SK-N-SH treated with all-trans-retinoic acid at 6 μM for 48 hours (cell line): ENCODE measurements at regions not wholly inside any gene's neighbourhood (a gene's known extent, or its start where the extent isn't known, plus 50 kb on each side); places are given as distances from the start of the nearest gene placed in this dataset.

Experiments
- ATAC-seq: fragments of 200-7000 bp; cut with Tn5 transposase; 3 replicates; pipeline ENCODE4 v1.9.1; 2020; ENCODE audit warnings: mild to moderate bottlenecking, moderate library complexity
- ARNTL ChIP-seq: fragments of 450-650 bp; formaldehyde crosslinking; IDR thresholded peaks from 2 replicates; pipeline ENCODE4 v1.5.0; 2020; ENCODE audit warnings: low read depth, mild to moderate bottlenecking, moderate library complexity, borderline replicate concordance
- BACH2 ChIP-seq: fragments of 250-450 bp; sonication (Bioruptor Pico); IDR thresholded peaks from 2 replicates; pipeline ENCODE4 v1.9.0; 2021; ENCODE audit warnings: mild to moderate bottlenecking, borderline replicate concordance
- CSDC2 ChIP-seq: fragments of 250-450 bp; sonication (Bioruptor Pico); IDR thresholded peaks from 2 replicates; pipeline ENCODE4 v1.5.0; 2020; ENCODE audit warnings: mild to moderate bottlenecking, moderate library complexity
- ESRRG ChIP-seq: fragments of 250-450 bp; sonication (Bioruptor Pico); IDR thresholded peaks from 2 replicates; pipeline ENCODE4 v1.6.1; 2021; ENCODE audit warnings: mild to moderate bottlenecking
- GLIS3 ChIP-seq: fragments of 250-450 bp; sonication (Bioruptor Pico); IDR thresholded peaks from 2 replicates; pipeline ENCODE4 v1.5.0; 2020; ENCODE audit warnings: mild to moderate bottlenecking, moderate library complexity
- OSR1 ChIP-seq: fragments of 250-450 bp; sonication (Bioruptor Pico); IDR thresholded peaks from 2 replicates; pipeline ENCODE4 v1.8.0; 2022; ENCODE audit warnings: moderate library complexity, mild to moderate bottlenecking, inconsistent platforms
- PPARA ChIP-seq: fragments of 250-450 bp; sonication (Bioruptor Pico); IDR thresholded peaks from 2 replicates; pipeline ENCODE4 v1.5.0; 2020; ENCODE audit warnings: mild to moderate bottlenecking, borderline replicate concordance
- RARB ChIP-seq: fragments of 250-450 bp; sonication (Bioruptor Pico); IDR thresholded peaks from 2 replicates; pipeline ENCODE4 v1.8.0; 2021; ENCODE audit warnings: mild to moderate bottlenecking, moderate library complexity
- TCF4 ChIP-seq: fragments of 250-450 bp; sonication (Bioruptor Pico); IDR thresholded peaks from 2 replicates; pipeline ENCODE4 v1.8.0; 2021; ENCODE audit warnings: mild to moderate bottlenecking, moderate library complexity, borderline replicate concordance
- TOX ChIP-seq: fragments of 250-450 bp; sonication (Bioruptor Pico); IDR thresholded peaks from 2 replicates; pipeline ENCODE4 v1.8.0; 2021; ENCODE audit warnings: mild to moderate bottlenecking, moderate library complexity, borderline replicate concordance
- ZFP3 ChIP-seq: fragments of 250-450 bp; sonication (Bioruptor Pico); IDR thresholded peaks from 2 replicates; pipeline ENCODE4 v1.5.0; 2020; ENCODE audit warnings: mild to moderate bottlenecking, moderate library complexity
- ZFP30 ChIP-seq: fragments of 450-650 bp; formaldehyde crosslinking; IDR thresholded peaks from 2 replicates; pipeline ENCODE4 v1.5.0; 2022; ENCODE audit warnings: mild to moderate bottlenecking, moderate library complexity
- ZNF565 ChIP-seq: fragments of 450-650 bp; formaldehyde crosslinking; conservative IDR thresholded peaks from 2 replicates; pipeline ENCODE4 v1.5.0; 2020; ENCODE audit warnings: low read depth, mild to moderate bottlenecking, moderate library complexity
- ZNF70 ChIP-seq: fragments of 450-650 bp; formaldehyde crosslinking; IDR thresholded peaks from 2 replicates; pipeline ENCODE4 v1.5.0; 2020; ENCODE audit warnings: mild to moderate bottlenecking, moderate library complexity
- ZNF8 ChIP-seq: fragments of 450-650 bp; formaldehyde crosslinking; IDR thresholded peaks from 2 replicates; pipeline ENCODE4 v1.5.0; 2020; ENCODE audit warnings: mild to moderate bottlenecking, moderate library complexity
- TF ChIP-seq, protein P1 (sequence below): fragments of 250-450 bp; sonication (Bioruptor Pico); IDR thresholded peaks from 2 replicates; pipeline ENCODE4 v1.5.0; 2020; ENCODE audit warnings: mild to moderate bottlenecking, moderate library complexity
- TF ChIP-seq, protein P2 (sequence below): fragments of 250-450 bp; sonication (Bioruptor Pico); IDR thresholded peaks from 2 replicates; pipeline ENCODE4 v1.8.0; 2020; ENCODE audit warnings: mild to moderate bottlenecking, moderate library complexity, borderline replicate concordance
- TF ChIP-seq, protein P3 (sequence below): fragments of 250-450 bp; sonication (Bioruptor Pico); IDR thresholded peaks from 2 replicates; pipeline ENCODE4 v1.8.0; 2021; ENCODE audit warnings: low read depth, mild to moderate bottlenecking, moderate library complexity, borderline replicate concordance
- TF ChIP-seq, protein P4 (sequence below): fragments of 250-450 bp; sonication (Bioruptor Pico); IDR thresholded peaks from 2 replicates; pipeline ENCODE4 v1.5.1; 2021; ENCODE audit warnings: mild to moderate bottlenecking, moderate library complexity
- TF ChIP-seq, protein P5 (sequence below): fragments of 250-450 bp; sonication (Bioruptor Pico); IDR thresholded peaks from 2 replicates; pipeline ENCODE4 v1.5.1; 2020; ENCODE audit warnings: low read depth, mild to moderate bottlenecking, moderate library complexity

DNA sequence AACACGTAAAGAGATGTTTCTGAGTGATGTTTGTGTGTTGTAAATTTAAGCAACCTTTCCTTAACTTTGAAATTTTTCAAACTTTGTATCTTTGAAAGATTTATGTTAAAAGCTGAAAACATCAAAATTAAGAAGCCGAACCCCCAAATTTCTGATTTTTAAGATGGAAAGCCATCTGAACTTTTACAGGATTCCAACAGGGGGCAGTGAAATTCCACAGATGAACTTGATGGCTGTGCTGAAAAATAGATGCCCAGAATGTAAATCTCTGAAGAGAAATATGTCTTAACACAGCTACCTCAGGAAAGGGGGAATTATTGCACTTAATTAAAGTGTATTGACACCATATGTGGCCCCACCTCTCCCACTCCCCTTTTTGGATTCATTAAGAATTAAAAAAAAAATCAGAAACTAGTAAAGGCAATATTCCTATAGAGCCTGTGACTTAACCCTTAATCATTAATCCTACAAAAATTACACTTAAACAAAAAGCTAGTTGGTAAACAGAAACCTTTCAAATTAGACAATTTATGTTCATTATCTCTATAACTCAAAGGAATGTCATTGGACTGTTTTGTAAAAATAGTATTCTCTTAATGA, 597.9 kb downstream of the KCNJ2 start (continued):
- TF ChIP-seq, protein P1, sequence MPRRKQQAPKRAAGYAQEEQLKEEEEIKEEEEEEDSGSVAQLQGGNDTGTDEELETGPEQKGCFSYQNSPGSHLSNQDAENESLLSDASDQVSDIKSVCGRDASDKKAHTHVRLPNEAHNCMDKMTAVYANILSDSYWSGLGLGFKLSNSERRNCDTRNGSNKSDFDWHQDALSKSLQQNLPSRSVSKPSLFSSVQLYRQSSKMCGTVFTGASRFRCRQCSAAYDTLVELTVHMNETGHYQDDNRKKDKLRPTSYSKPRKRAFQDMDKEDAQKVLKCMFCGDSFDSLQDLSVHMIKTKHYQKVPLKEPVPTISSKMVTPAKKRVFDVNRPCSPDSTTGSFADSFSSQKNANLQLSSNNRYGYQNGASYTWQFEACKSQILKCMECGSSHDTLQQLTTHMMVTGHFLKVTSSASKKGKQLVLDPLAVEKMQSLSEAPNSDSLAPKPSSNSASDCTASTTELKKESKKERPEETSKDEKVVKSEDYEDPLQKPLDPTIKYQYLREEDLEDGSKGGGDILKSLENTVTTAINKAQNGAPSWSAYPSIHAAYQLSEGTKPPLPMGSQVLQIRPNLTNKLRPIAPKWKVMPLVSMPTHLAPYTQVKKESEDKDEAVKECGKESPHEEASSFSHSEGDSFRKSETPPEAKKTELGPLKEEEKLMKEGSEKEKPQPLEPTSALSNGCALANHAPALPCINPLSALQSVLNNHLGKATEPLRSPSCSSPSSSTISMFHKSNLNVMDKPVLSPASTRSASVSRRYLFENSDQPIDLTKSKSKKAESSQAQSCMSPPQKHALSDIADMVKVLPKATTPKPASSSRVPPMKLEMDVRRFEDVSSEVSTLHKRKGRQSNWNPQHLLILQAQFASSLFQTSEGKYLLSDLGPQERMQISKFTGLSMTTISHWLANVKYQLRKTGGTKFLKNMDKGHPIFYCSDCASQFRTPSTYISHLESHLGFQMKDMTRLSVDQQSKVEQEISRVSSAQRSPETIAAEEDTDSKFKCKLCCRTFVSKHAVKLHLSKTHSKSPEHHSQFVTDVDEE (CRISPR knock-in tag): no peak
- TF ChIP-seq ZNF8 (CRISPR knock-in tag) (no peak), CSDC2 (CRISPR knock-in tag) (no peak), PPARA (CRISPR knock-in tag) (no peak)
- TF ChIP-seq, protein P2, sequence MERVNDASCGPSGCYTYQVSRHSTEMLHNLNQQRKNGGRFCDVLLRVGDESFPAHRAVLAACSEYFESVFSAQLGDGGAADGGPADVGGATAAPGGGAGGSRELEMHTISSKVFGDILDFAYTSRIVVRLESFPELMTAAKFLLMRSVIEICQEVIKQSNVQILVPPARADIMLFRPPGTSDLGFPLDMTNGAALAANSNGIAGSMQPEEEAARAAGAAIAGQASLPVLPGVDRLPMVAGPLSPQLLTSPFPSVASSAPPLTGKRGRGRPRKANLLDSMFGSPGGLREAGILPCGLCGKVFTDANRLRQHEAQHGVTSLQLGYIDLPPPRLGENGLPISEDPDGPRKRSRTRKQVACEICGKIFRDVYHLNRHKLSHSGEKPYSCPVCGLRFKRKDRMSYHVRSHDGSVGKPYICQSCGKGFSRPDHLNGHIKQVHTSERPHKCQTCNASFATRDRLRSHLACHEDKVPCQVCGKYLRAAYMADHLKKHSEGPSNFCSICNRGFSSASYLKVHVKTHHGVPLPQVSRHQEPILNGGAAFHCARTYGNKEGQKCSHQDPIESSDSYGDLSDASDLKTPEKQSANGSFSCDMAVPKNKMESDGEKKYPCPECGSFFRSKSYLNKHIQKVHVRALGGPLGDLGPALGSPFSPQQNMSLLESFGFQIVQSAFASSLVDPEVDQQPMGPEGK: no peak

DNA sequence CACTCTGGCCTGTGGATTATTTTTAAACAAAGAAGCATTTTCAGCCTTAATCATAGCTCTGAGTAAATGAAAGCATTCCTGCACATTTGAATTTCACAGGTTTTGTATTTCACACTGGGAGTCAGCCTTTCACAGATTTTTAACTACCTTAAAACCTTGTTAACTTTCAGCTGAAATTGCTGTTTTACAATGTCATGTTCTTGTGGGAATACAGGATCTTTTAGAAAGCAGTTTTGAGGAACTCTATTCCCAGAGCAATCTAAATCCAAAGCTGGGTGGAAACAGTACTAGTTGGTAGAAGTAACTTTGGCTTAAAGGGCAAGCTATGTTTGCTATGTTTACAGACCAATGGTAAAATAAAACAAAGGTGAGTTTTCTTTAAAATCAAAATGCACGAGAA, 600.6 kb downstream of the KCNJ2 start:
- ATAC-seq: no peak
- no peak for TF ChIP-seq ZNF70

DNA sequence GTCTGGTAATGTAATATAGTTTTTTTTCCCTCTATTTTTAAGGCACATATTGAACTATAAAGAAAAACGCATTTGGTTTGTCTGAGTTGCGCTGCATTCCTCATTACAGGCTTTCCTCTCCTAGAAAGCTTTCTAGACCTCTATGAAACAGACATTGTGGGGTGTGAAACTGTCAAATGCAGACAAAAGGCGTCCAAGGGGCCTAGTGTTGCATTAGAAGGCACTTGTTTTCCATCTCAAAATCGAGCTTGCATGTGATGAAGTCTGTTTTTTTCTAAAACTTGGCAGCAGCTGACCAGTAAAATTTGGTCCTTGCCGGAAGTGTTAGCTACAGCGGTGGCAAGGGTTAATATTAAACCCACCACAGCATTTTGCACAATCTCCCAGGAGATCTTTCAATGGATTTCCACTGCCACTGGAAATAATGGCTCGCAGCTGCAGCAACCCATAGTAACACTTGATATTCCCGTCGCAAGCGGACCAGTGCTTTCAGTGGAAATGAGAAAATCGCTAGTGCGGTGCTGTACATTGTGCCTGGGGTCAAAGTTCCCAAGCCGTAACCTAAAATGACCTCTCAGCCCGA, 602.6 kb downstream of the KCNJ2 start:
- no peak for TF ChIP-seq GLIS3 (CRISPR knock-in tag)
- no peak for TF ChIP-seq BACH2
- no peak for ATAC-seq

DNA sequence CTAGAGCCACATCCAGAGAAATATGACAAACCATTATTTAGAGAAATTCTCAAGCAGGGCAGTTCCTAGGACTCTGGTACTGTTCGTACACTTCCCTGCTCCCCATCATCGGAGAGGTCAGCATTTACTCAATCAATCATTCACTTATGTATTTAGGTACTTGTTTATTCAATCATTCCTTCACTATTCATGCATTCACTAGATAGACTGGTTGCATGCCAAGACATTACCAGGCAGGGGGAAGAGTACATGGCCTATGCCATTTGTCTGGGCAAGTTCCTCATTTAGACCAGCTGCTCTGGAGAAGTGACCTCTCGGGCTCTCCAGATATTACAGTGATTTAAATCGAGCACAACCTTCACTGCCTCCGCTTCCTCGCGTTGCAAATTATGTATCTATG, 603.4 kb downstream of the KCNJ2 start:
- TF ChIP-seq, protein P3, sequence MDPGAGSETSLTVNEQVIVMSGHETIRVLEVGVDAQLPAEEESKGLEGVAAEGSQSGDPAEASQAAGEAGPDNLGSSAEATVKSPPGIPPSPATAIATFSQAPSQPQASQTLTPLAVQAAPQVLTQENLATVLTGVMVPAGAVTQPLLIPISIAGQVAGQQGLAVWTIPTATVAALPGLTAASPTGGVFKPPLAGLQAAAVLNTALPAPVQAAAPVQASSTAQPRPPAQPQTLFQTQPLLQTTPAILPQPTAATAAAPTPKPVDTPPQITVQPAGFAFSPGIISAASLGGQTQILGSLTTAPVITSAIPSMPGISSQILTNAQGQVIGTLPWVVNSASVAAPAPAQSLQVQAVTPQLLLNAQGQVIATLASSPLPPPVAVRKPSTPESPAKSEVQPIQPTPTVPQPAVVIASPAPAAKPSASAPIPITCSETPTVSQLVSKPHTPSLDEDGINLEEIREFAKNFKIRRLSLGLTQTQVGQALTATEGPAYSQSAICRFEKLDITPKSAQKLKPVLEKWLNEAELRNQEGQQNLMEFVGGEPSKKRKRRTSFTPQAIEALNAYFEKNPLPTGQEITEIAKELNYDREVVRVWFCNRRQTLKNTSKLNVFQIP (CRISPR knock-in tag): no peak
- TF ChIP-seq ZNF70 (no peak), TOX (CRISPR knock-in tag) (no peak), ZFP30 (CRISPR knock-in tag) (no peak), PPARA (CRISPR knock-in tag) (no peak), ARNTL (CRISPR knock-in tag) (no peak), CSDC2 (CRISPR knock-in tag) (no peak), OSR1 (CRISPR knock-in tag) (no peak), ZFP3 (CRISPR knock-in tag) (no peak), RARB (CRISPR knock-in tag) (no peak), TCF4 (no peak), ESRRG (CRISPR knock-in tag) (no peak), ZNF565 (CRISPR knock-in tag) (no peak), BACH2 (no peak), GLIS3 (CRISPR knock-in tag) (no peak)
- TF ChIP-seq, protein P4, sequence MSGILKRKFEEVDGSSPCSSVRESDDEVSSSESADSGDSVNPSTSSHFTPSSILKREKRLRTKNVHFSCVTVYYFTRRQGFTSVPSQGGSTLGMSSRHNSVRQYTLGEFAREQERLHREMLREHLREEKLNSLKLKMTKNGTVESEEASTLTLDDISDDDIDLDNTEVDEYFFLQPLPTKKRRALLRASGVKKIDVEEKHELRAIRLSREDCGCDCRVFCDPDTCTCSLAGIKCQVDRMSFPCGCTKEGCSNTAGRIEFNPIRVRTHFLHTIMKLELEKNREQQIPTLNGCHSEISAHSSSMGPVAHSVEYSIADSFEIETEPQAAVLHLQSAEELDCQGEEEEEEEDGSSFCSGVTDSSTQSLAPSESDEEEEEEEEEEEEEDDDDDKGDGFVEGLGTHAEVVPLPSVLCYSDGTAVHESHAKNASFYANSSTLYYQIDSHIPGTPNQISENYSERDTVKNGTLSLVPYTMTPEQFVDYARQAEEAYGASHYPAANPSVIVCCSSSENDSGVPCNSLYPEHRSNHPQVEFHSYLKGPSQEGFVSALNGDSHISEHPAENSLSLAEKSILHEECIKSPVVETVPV (CRISPR knock-in tag): no peak
- TF ChIP-seq, protein P5, sequence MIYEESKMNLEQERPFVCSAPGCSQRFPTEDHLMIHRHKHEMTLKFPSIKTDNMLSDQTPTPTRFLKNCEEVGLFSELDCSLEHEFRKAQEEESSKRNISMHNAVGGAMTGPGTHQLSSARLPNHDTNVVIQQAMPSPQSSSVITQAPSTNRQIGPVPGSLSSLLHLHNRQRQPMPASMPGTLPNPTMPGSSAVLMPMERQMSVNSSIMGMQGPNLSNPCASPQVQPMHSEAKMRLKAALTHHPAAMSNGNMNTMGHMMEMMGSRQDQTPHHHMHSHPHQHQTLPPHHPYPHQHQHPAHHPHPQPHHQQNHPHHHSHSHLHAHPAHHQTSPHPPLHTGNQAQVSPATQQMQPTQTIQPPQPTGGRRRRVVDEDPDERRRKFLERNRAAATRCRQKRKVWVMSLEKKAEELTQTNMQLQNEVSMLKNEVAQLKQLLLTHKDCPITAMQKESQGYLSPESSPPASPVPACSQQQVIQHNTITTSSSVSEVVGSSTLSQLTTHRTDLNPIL: no peak
- TF ChIP-seq, protein P2: no peak
- TF ChIP-seq, protein P1 (CRISPR knock-in tag): no peak
- no peak for ATAC-seq
